ENCODE measurements at regions not wholly inside any gene's neighbourhood (a gene's known extent, or its start where the extent isn't known, plus 50 kb on each side); places are given as distances from the start of the nearest gene placed in this dataset.

DNA sequence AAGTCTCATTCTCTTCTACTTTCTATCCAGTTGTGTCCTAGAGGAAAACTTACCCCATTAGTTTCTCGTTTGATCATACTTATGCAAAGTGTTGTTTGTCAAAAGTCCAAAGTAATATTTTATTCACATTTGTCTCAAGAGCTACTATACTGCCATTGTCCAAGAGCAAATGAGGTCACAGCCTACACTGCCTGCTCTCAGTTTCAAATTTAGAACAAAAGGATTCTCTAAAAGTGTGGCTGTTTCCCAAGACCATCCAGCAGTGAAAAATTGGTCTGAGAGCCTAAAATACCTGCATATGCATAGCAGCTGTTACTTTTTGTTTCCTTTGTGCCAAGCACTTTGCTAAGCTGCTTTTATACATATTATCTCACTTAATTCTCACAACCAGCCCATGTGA is 439.5 kb upstream of the NFE2L3 start:
- no peak overlapping the region for H3K4me3 ChIP-seq (ENCODE audit: control insufficient read depth, low read depth, low read length)
- DNase-seq (ENCODE audit: low read depth) = no peak
- no peak for TF ChIP-seq CTCF (IDR thresholded peaks at IDR 0.05; ENCODE audit: control insufficient read depth, insufficient read depth, low read depth, low read length, missing control alignments)

DNA sequence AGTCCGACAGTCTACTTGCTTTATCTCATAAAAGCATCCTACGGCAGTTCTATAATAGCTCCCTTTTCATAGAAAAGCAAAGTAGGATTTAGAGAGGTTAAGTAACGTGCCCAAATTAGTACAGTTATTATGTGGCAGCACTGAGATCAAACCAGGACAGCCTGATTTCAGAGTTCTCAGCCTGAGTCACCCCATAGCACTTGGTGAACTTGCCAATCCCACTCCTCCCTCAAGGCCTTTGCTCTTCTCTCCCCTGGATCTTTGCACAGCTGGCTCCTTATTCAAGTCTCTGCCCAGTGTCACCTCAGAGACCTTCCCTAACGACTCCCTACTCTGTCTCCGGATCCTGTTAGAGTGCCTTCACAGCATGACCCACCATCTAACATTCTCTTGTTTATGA is 438.0 kb upstream of the NFE2L3 start:
- no peak for DNase-seq (ENCODE audit: low read depth)

DNA sequence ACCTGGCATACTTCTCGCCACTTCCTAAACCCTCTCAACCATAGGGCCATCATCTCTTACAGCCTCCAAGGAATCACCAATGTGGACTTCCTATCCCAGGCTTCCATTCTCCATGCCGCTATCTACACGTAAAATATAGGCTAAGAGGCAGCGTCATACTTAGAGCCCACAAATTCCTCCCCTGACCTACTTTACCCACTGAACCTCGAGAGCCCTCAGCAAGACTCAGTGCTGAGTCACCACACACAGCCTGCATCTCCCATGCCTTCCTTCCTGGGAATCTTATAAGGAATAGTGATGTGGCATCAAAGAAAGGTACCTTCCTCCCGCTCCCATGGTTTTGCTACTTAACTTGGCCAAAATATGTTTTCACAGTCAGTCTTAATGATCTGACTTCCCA is 435.6 kb upstream of the NFE2L3 start:
- TF ChIP-seq CTCF (IDR thresholded peaks at IDR 0.05; ENCODE audit: control insufficient read depth, insufficient read depth, low read depth, low read length, missing control alignments) = no peak
- no peak for DNase-seq (ENCODE audit: low read depth)
- no peak overlapping the region for H3K4me3 ChIP-seq (ENCODE audit: control insufficient read depth, low read depth, low read length)

More for the DNA sequence above, 438.0 kb upstream of the NFE2L3 start:
- TF ChIP-seq CTCF (IDR thresholded peaks at IDR 0.05; ENCODE audit: control insufficient read depth, insufficient read depth, low read depth, low read length, missing control alignments) = no peak
- H3K4me3 ChIP-seq (ENCODE audit: control insufficient read depth, low read depth, low read length) = no peak overlapping the region

DNA sequence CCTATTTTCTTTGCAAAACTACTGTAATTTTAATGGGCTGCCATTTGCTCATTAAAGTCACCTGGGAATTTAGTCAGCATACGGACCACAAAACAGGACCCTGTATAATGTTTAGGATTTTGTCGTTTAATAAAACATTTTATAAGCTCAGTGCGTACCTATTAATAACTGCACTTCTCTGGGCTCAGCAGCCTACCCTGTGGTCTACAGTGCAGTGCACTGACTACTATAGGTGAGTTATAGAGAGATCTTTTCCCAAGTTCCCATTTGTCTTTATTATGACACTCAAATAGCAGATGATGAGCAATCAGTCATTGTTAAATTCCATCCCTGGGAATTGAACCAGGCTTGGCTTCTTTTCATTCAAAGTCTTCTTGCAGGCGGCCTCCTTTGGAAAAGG is 433.4 kb upstream of the NFE2L3 start:
- H3K4me3 ChIP-seq (ENCODE audit: control insufficient read depth, low read depth, low read length) = no peak overlapping the region
- no peak for DNase-seq (ENCODE audit: low read depth)
- no peak for TF ChIP-seq CTCF (IDR thresholded peaks at IDR 0.05; ENCODE audit: control insufficient read depth, insufficient read depth, low read depth, low read length, missing control alignments)

GRCh38 chr7:25719190-25719896 is 432.7 kb upstream of the NFE2L3 start:
- no peak for DNase-seq (ENCODE audit: low read depth)
- no peak overlapping the region for H3K4me3 ChIP-seq (ENCODE audit: control insufficient read depth, low read depth, low read length)
- TF ChIP-seq CTCF (IDR thresholded peaks at IDR 0.05; ENCODE audit: control insufficient read depth, insufficient read depth, low read depth, low read length, missing control alignments) = no peak

DNA sequence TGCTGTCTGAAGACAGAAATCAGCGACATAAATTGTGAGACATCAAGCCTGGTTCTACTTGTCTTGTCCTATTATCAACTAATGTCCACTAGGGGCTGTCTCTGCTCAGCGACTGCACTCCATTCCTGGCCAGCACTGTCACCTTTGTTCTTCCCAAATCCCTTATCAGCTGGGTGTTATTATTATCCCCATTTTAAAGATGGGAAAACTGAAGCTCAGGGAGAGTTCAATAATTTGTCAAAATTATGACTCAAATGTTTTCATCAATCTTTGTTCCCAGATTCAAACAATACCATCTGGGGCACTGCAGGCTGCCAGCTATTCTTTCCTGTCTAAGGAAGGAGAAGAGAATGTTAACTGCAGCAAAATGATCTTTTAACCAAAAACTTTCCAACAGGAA is 431.6 kb upstream of the NFE2L3 start:
- H3K4me3 ChIP-seq (ENCODE audit: control insufficient read depth, low read depth, low read length) = no peak overlapping the region
- no peak for TF ChIP-seq CTCF (IDR thresholded peaks at IDR 0.05; ENCODE audit: control insufficient read depth, insufficient read depth, low read depth, low read length, missing control alignments)
- no peak for DNase-seq (ENCODE audit: low read depth)
